ENCODE measurements at regions not wholly inside any gene's neighbourhood (a gene's known extent, or its start where the extent isn't known, plus 50 kb on each side); places are given as distances from the start of the nearest gene placed in this dataset.
"Not testable (repeated sequence)": the region's sequence is repeated elsewhere in the genome, so short reads cannot be mapped to it uniquely, and the experiment has no call there.

DNA sequence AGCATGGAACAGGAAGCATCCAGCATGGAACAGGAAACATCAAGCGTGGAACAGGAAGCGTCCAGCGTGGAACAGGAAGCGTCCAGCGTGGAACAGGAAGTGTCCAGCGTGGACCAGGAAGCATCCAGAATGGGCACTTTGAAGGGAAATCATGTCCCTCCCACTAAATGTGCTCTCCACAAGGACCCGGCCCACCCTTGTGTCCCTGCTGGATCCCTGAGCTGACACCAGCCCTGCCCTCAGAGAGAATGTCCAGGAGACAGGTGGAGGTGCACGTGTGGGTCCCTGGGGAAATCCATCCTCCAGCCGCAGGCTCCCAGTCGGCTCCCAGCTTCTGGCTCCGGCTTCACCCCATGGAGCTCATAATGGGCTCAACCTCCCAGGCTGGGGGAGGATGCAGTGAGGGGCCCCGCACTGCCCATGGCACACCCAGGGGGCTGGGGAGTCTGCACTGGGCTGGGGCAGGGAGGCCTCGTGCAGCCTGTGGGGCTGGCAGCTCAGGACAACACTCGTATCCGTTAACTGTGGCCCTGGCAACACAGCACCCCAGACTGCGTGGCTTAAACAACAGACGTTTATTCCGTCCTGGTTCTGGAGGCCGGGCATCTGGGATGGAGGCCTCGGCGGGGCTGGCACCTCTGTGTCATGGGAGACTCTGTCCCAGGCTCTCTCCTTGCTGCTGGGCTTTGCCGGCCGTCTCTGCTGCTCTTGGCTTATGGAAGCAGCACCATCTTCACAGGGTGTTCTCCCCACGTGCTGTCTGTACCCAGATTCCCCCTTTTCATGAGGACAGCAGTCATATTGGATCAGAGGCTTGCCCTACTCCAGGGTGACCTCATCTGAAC lies 104.8 kb downstream of the TMEM121 start:
- TF ChIP-seq, protein P1, sequence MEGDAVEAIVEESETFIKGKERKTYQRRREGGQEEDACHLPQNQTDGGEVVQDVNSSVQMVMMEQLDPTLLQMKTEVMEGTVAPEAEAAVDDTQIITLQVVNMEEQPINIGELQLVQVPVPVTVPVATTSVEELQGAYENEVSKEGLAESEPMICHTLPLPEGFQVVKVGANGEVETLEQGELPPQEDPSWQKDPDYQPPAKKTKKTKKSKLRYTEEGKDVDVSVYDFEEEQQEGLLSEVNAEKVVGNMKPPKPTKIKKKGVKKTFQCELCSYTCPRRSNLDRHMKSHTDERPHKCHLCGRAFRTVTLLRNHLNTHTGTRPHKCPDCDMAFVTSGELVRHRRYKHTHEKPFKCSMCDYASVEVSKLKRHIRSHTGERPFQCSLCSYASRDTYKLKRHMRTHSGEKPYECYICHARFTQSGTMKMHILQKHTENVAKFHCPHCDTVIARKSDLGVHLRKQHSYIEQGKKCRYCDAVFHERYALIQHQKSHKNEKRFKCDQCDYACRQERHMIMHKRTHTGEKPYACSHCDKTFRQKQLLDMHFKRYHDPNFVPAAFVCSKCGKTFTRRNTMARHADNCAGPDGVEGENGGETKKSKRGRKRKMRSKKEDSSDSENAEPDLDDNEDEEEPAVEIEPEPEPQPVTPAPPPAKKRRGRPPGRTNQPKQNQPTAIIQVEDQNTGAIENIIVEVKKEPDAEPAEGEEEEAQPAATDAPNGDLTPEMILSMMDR (IDR thresholded peaks at IDR 0.05), result not testable (repeated sequence)
- not testable (repeated sequence) for TF ChIP-seq POLR2A (IDR thresholded peaks at IDR 0.05)
